PFSK-1 (cell line): ENCODE measurements at regions not wholly inside any gene's neighbourhood (a gene's known extent, or its start where the extent isn't known, plus 50 kb on each side); places are given as distances from the start of the nearest gene placed in this dataset.

ENCODE experiments used
- POLR2AphosphoS5 ChIP-seq: IDR thresholded peaks from 2 replicates; pipeline ENCODE4 v1.6.1; 2012; ENCODE audit warnings: low read depth, mild to moderate bottlenecking, control low read depth, low read length, moderate library complexity
- REST ChIP-seq, 2 experiments: IDR thresholded peaks; 2 replicates each; pipeline versions ENCODE4 v1.6.1 to v1.8.0; 2011 to 2012; ENCODE audit warnings: low read depth in 2 of 2, low read length in 2 of 2, control low read depth in 1 of 2, inconsistent platforms in 1 of 2, mild to moderate bottlenecking in 1 of 2, moderate library complexity in 1 of 2; ENCODE audit not compliant: insufficient read depth in 1 of 2
- SIN3A ChIP-seq: IDR thresholded peaks from 2 replicates; pipeline ENCODE4 v1.6.1; 2012; ENCODE audit warnings: mild to moderate bottlenecking, low read length, moderate library complexity, borderline replicate concordance; ENCODE audit not compliant: insufficient read depth
- TAF1 ChIP-seq: IDR thresholded peaks from 2 replicates; pipeline ENCODE4 v1.6.1; 2012; ENCODE audit warnings: low read length, control low read depth, borderline replicate concordance; ENCODE audit not compliant: insufficient read depth

GRCh38 chr11:127873478-127873877 is 713.9 kb downstream of the ETS1 start:
- TF ChIP-seq SIN3A (no peak), REST (IDR thresholded peaks at IDR 0.05; ENCODE audit: insufficient read depth in 1 of 2, low read depth in 2 of 2, low read length in 2 of 2) (no peak), POLR2AphosphoS5 (no peak), TAF1 (no peak)
